ENCODE measurements at regions not wholly inside any gene's neighbourhood (a gene's known extent, or its start where the extent isn't known, plus 50 kb on each side); places are given as distances from the start of the nearest gene placed in this dataset.

DNA sequence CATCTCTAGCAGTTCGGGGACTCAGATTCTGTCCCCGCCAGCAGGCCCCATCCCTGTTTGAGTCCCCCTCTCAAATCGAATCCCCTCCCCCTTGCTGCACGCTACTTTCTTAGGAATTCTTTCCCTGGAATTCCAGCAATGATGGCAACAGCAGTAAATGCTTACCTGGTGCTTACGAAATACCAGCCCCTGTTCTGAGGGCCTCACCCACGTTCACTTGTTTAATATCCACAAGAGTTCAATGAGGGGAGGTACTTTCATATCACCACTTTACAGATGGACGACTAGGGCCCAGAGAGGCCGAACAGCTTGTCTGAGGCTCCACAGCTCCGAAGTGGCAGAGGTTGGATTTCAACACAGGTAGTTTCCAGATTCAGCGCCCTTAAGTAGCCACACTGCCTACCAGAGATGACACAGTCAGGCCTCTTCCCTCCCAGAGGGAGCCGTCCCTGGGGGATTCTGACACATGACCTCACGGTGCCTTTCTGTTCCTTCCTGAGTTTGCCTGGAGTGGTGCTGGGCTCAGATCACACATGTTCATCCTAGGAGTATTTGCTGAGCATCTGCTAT lies 120.7 kb upstream of the GSE1 start:
- TF ChIP-seq POLR2A (IDR thresholded peaks at IDR 0.05) = no peak
- TF ChIP-seq, protein P1, sequence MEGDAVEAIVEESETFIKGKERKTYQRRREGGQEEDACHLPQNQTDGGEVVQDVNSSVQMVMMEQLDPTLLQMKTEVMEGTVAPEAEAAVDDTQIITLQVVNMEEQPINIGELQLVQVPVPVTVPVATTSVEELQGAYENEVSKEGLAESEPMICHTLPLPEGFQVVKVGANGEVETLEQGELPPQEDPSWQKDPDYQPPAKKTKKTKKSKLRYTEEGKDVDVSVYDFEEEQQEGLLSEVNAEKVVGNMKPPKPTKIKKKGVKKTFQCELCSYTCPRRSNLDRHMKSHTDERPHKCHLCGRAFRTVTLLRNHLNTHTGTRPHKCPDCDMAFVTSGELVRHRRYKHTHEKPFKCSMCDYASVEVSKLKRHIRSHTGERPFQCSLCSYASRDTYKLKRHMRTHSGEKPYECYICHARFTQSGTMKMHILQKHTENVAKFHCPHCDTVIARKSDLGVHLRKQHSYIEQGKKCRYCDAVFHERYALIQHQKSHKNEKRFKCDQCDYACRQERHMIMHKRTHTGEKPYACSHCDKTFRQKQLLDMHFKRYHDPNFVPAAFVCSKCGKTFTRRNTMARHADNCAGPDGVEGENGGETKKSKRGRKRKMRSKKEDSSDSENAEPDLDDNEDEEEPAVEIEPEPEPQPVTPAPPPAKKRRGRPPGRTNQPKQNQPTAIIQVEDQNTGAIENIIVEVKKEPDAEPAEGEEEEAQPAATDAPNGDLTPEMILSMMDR (IDR thresholded peaks at IDR 0.05) = no peak

Data from lower leg skin (tissue), 3 donors.